NCI-H748 (cell line): ENCODE measurements at regions not wholly inside any gene's neighbourhood (a gene's known extent, or its start where the extent isn't known, plus 50 kb on each side); places are given as distances from the start of the nearest gene placed in this dataset.
"Not testable (repeated sequence)": the region's sequence is repeated elsewhere in the genome, so short reads cannot be mapped to it uniquely, and the experiment has no call there.

ENCODE experiments used
- DNase-seq: peaks from one replicate; lab custom pipeline; 2025; ENCODE audit not compliant: unreplicated experiment; lab: John Stamatoyannopoulos, UW

DNA sequence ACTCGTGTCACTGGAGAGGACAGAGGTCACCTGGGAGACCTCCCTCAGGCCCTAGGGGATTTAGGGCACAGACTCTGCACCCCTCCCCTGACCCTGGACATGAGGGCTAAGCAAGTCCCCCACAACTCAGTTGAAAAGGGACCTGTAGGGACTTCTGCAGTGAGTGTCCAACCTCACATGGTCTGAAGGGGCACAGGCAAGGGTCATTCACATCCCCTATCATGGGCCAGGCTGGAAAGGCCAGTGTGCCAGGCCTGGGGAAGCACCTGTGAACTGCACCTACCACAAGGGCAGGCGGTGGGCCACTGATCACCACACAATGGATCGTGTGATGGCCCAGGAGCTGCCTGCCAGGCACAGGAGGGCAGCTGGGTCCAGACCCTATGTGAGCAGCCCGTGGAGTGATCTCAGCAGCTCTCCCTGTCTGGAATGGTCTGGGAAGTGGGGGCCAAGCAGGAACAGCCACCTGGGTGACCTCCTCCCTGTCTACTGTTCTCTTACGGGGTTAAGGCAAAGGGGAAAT lies 1502.6 kb upstream of the TPTE start:
- DNase-seq, result not testable (repeated sequence)

GRCh38 chr21:9024006-9024767 lies 1497.2 kb upstream of the TPTE start:
- DNase-seq, result not testable (repeated sequence)

DNA sequence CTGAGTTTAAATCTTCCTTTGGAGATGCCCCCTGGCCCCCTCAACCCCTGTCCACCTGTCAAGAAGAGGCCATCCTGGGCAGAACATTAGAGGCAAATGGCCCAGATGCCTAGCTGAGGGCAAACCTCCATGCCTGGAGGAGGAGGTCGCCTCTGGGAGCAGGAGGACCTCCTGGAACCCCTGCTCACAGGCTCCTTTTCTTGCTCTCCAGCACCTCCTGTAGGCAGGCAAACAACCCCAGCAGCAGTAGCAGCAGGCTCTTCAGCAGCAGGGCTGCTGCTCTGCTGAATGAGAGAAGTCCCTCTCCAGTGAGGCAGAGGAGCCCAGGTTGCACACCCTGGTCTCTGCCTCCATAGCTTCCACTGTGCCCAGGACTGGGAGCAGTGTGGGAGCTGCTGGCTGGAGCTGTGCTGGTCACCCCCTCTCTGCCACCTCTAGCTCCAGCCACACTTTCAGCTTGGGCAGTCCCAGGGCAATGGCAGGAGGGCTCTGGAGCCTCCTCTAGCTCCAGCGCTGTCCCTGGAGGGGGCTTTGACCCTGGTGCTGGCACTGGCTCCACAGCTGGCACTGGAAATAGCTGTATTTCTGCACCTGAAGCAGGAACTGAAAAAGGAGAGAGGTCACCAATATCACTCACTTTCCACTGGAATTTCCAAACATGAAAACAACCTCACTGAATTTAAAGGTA lies 1494.5 kb upstream of the TPTE start:
- DNase-seq, result not testable (repeated sequence)

DNA sequence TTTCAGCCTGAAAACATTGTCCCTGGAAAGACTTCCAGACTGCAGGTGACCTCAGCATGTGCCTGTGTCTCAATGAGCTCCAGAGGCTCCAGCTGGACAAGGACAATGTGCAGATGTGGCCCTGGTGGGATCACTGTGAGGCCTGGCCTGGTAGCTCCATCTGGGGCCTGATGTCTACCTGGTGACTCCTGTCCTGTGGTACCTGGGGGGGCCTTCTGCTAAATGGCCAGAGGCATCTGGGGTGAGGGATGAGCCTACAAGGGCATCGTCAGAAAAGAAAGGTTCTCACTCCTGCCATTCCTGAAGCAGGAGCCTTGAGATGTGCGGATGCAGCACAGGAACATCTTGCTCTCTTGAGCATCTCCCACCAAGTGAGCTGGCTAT lies 1494.0 kb upstream of the TPTE start:
- not testable (repeated sequence) for DNase-seq

- not testable (repeated sequence) for DNase-seq
Observed at GRCh38 chr21:9028624-9029431, 1492.6 kb upstream of the TPTE start.

GRCh38 chr21:9030141-9030665 lies 1491.2 kb upstream of the TPTE start:
- DNase-seq, result not testable (repeated sequence)

GRCh38 chr21:9031482-9032374 lies 1489.7 kb upstream of the TPTE start:
- DNase-seq, result not testable (repeated sequence)

- not testable (repeated sequence) for DNase-seq
Observed at GRCh38 chr21:9032547-9032946, 1488.8 kb upstream of the TPTE start.

- DNase-seq, result not testable (repeated sequence)
Observed at GRCh38 chr21:9033295-9033694, 1488.1 kb upstream of the TPTE start.

DNA sequence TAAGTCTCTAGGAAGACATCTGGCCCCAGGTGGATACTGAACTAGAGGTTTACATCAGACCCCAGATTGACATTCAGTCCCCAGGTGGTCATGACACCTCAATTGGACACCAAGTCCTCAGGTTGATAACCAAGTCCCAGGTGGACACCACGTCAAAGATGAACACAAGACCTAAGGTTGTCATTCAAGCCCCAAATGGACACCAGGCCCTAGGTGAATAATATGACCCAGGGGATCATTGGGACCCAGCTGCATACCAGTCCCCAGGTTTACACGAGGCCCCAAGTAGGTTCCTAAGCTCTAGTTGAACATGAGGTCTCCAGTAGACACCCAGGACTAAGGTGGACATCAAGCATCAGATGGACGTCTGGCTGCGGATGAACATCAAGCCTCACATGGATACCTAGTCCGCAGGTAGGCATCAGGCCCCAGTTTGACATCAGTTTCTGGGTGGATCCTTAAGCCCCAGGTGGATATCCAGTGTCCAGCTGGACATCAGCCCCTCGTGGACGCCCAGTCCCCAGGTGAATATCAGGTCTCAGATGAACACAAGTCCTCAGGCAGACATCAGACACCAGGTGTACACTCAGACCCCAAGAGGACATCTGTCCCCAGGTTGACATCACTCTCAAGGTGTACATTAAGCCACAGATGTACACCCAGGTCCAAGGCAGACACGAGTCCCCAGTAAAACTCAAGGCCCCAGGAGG lies 1486.7 kb upstream of the TPTE start:
- not testable (repeated sequence) for DNase-seq

- not testable (repeated sequence) for DNase-seq
Observed at GRCh38 chr21:9035225-9035624, 1486.2 kb upstream of the TPTE start.

GRCh38 chr21:9035970-9036369 lies 1485.4 kb upstream of the TPTE start:
- not testable (repeated sequence) for DNase-seq

GRCh38 chr21:9036966-9037587 lies 1484.3 kb upstream of the TPTE start:
- not testable (repeated sequence) for DNase-seq

DNA sequence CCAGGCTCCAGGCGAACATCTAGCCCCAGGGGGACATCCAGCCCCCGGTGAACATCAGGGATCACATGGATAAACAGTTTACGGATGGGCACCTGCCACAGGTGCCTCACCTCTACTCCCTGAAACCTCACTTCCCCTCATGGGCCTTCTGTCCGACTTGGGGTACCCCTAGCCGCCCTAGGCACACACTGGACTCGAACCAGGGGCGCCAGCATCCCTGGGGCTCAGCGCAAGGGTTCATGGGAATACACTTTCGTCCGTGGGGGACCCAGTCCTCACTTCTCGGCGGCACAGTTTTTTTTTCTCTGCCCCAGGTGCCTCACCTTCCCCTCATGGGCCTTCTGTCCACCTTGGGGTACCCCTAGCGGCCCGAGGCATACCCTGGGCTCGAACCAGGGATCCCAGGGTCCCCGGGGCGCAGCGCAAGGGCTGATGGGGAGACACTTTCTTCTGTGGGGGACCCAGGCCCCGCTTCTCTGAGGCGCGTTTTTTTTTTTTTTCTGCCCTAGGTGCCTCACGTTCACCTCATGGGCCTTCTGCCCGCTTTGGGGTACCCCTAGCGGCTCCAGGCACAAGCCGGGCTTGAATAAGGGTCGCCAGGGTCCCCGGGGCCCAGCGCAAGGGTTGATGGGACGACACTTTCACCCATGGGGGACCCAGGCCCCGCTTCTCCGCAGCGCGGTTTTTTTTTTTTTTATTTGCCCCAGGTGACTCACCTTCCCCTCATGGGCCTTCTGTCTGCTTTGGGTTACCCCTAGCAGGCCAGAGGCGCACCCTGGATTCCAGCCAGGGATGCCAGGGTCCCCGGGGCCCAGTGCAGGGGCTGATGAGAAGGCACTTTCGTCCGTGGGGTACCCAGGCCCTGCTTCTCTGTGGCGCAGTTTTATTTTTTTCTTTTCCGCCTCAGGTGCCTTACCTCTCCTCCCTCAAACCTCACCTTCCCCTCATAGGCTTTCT lies 1483.5 kb upstream of the TPTE start:
- not testable (repeated sequence) for DNase-seq

DNA sequence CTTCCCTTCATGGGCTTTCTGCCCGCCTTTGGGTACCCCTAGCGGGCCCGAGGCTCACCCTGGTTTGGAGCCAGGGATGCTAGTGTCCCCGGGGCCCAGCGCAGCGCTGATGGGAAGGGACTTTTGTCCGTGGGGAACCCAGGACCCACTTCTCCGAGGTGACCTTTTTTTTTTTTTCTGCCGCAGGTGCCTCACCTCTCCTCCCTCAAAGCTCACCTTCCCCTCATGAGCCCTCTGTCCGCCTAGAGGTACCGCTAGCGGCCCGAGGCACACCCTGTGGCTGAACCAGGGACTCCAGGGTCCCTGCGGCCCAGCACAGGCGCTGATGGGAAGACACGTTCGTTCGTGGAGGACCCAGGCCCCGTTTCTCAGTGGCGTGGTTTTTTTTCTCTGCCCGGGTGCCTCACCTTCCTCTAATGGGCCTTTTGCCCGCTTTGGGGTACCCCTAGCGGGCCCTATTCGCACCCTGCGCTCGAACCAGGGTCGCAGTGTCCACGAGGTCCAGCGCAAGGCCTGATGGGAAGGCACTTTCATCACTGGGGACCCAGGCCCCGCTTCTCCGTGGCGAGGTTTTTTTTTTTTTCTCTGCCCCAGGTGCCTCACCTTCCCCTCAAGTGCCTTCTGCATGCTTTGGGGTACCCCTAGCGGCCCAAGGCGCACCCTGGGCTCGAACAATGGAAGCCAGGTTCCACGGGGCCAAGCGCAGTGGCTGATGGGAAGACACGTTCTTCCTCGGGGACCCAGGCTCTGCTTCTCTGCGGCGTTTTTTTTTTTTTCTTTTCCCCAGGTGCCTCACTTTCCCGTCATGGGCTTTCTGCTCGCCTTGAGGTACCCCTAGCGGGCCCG lies 1481.6 kb upstream of the TPTE start:
- DNase-seq, result not testable (repeated sequence)

DNA sequence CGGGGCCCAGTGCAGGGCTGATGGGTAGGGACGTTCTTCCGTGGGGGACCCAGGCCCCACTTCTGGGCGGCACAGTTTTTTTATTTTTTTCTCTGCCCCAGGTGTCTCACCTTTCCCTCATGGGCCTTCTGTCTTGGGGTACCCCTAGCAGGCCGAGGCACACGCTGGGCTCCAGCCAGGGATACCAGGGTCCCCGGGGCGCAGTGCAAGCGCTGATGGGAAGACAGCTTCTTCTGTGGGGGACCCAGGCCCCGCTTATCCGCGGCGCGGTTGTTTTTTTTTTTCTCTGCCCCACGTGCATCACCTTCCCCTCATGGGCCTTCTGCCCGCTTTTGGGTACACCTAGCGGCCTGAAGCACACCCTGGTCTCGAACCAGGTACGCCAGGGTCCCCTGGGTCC lies 1481.0 kb upstream of the TPTE start:
- not testable (repeated sequence) for DNase-seq
